H1 (cell line): ENCODE measurements at regions not wholly inside any gene's neighbourhood (a gene's known extent, or its start where the extent isn't known, plus 50 kb on each side); places are given as distances from the start of the nearest gene placed in this dataset.
"Not testable (repeated sequence)": the region's sequence is repeated elsewhere in the genome, so short reads cannot be mapped to it uniquely, and the experiment has no call there.

Source experiments
- CTCF ChIA-PET: fragments of 300-600 bp; sonication (Branson Sonifier 250); formaldehyde crosslinking; loops from one replicate; lab custom pipeline; 2021; ENCODE audit not compliant: partially characterized antibody; lab: Charles Lee
- POLR2A ChIA-PET: fragments of 300-600 bp; sonication (Branson Sonifier 250); formaldehyde crosslinking; loops from one replicate; lab custom pipeline; 2021; ENCODE audit warnings: inconsistent platforms; ENCODE audit not compliant: partially characterized antibody; lab: Charles Lee
- DNase-seq, 2 experiments: peaks; one replicate each; pipeline versions ENCODE4 v3.0.0 to v3.0.0-alpha.2; 2010 to 2022; ENCODE audit warnings: low spot score in 2 of 2, low read depth in 1 of 2, mixed read lengths in 1 of 2
- FAIRE-seq: peaks from 2 replicates; lab custom pipeline; 2011; peaks lifted over from hg19 to GRCh38; lab: Jason Lieb, UNC
- H2AFZ ChIP-seq: 2 replicates; pipeline ENCODE4 v1.8.1; 2012; ENCODE audit warnings: low read length, inconsistent platforms
- H2AK5ac ChIP-seq: 2 replicates; pipeline ENCODE4 v1.6.1; 2013; ENCODE audit warnings: low read depth, low read length
- H2BK120ac ChIP-seq: replicated peaks from 2 replicates; pipeline ENCODE3; 2013; ENCODE audit warnings: low read depth, low read length, inconsistent platforms
- H2BK12ac ChIP-seq: 2 replicates; pipeline ENCODE4 v1.6.1; 2013; ENCODE audit warnings: low read depth, low read length
- H2BK15ac ChIP-seq: 2 replicates; pipeline ENCODE4 v1.6.1; 2013; ENCODE audit warnings: low read length
- H2BK20ac ChIP-seq: 2 replicates; pipeline ENCODE4 v1.6.1; 2013; ENCODE audit warnings: low read length
- H2BK5ac ChIP-seq: 2 replicates; pipeline ENCODE4 v1.6.1; 2013; ENCODE audit warnings: low read depth, low read length
- H3K14ac ChIP-seq: 2 replicates; pipeline ENCODE4 v1.6.1; 2013; ENCODE audit warnings: inconsistent platforms; ENCODE audit not compliant: insufficient read length
- H3K18ac ChIP-seq: 2 replicates; pipeline ENCODE4 v1.6.1; 2013; ENCODE audit warnings: low read length; ENCODE audit errors: extremely low read depth
- H3K23ac ChIP-seq: 2 replicates; pipeline ENCODE4 v1.6.1; 2013; ENCODE audit warnings: inconsistent platforms; ENCODE audit not compliant: insufficient read length
- H3K23me2 ChIP-seq: 2 replicates; pipeline ENCODE4 v1.6.1; 2013; ENCODE audit warnings: low read depth, low read length
- H3K27ac ChIP-seq: 2 replicates; pipeline ENCODE4 v1.6.1; 2011; ENCODE audit warnings: low read depth, low read length, inconsistent platforms
- H3K27me3 ChIP-seq, 4 experiments: replicated peaks in 1 of 4; 1 replicate in 1 of 4; 2 replicates in 3 of 4; pipeline versions ENCODE4 v1.6.1 to v1.8.1; 2011 to 2013; ENCODE audit warnings: low read length in 3 of 4, mild to moderate bottlenecking in 3 of 4, inconsistent platforms in 2 of 4, mixed read lengths in 2 of 4, moderate library complexity in 1 of 4; ENCODE audit not compliant: control insufficient read depth in 3 of 4, insufficient read depth in 3 of 4; ENCODE audit errors: extremely low read depth in 1 of 4
- H3K36me3 ChIP-seq, 4 experiments: 2 replicates each; pipeline versions ENCODE4 v1.6.1 to v1.8.1; 2011 to 2013; ENCODE audit warnings: mild to moderate bottlenecking in 4 of 4, low read length in 3 of 4, moderate library complexity in 2 of 4, control low read depth in 1 of 4, inconsistent platforms in 1 of 4; ENCODE audit not compliant: insufficient read depth in 4 of 4, control insufficient read depth in 2 of 4
- H3K4ac ChIP-seq: replicated peaks from 2 replicates; pipeline ENCODE3; 2013; ENCODE audit warnings: low read length, low read depth, mixed read lengths, inconsistent platforms; ENCODE audit not compliant: insufficient read length
- H3K4me1 ChIP-seq, 4 experiments: replicated peaks in 1 of 4; 1 replicate in 1 of 4; 2 replicates in 3 of 4; pipeline versions ENCODE4 v1.6.1 to v1.8.1; 2011 to 2013; ENCODE audit warnings: low read length in 3 of 4, inconsistent platforms in 2 of 4, mixed read lengths in 1 of 4; ENCODE audit not compliant: insufficient read depth in 4 of 4, control insufficient read depth in 3 of 4
- H3K4me2 ChIP-seq, 2 experiments: 2 replicates each; pipeline versions ENCODE4 v1.6.1 to v1.8.1; 2011 to 2013; ENCODE audit warnings: low read depth in 2 of 2, low read length in 2 of 2, control low read depth in 1 of 2, inconsistent platforms in 1 of 2, mild to moderate bottlenecking in 1 of 2; ENCODE audit not compliant: insufficient read depth in 1 of 2
- H3K4me3 ChIP-seq, 4 experiments: fragments of 200-600, 300-600 bp in 1 of 4; sonication (generic), shearing (Covaris generic), sonication (Bioruptor Twin) in 1 of 4; 2 replicates each; pipeline versions ENCODE4 v1.5.1 to v1.8.1; 2011 to 2016; ENCODE audit warnings: low read length in 4 of 4, low read depth in 3 of 4, control low read depth in 2 of 4, inconsistent platforms in 2 of 4, mild to moderate bottlenecking in 2 of 4, mixed read lengths in 1 of 4, moderate library complexity in 1 of 4; ENCODE audit not compliant: insufficient read depth in 2 of 4; ENCODE audit errors: extremely low read depth in 1 of 4
- H3K56ac ChIP-seq: replicated peaks from 2 replicates; pipeline ENCODE3; 2013; ENCODE audit warnings: low read depth, mild to moderate bottlenecking, mixed read lengths, low read length, inconsistent platforms; ENCODE audit not compliant: insufficient read length
- H3K79me1 ChIP-seq: 2 replicates; pipeline ENCODE4 v1.6.1; 2013; ENCODE audit warnings: low read depth, low read length, control low read depth
- H3K79me2 ChIP-seq, 2 experiments: 2 replicates each; pipeline versions ENCODE4 v1.6.1 to v1.8.1; 2012 to 2013; ENCODE audit warnings: low read length in 2 of 2, mild to moderate bottlenecking in 2 of 2, inconsistent platforms in 1 of 2; ENCODE audit not compliant: insufficient read depth in 2 of 2, control insufficient read depth in 1 of 2
- H3K9ac ChIP-seq, 4 experiments: replicated peaks in 1 of 4; 1 replicate in 1 of 4; 2 replicates in 3 of 4; pipeline versions ENCODE4 v1.6.1 to v1.8.1; 2011 to 2013; ENCODE audit warnings: low read depth in 3 of 4, low read length in 3 of 4, control low read depth in 2 of 4, mild to moderate bottlenecking in 2 of 4, moderate library complexity in 2 of 4, inconsistent platforms in 1 of 4; ENCODE audit errors: extremely low read depth in 1 of 4
- H3K9me3 ChIP-seq, 2 experiments: 2 replicates each; pipeline versions ENCODE4 v1.6.1 to v1.8.1; 2012 to 2013; ENCODE audit warnings: mild to moderate bottlenecking in 2 of 2, moderate library complexity in 2 of 2, control low read depth in 1 of 2, inconsistent platforms in 1 of 2, low read depth in 1 of 2, low read length in 1 of 2, mixed read lengths in 1 of 2; ENCODE audit not compliant: insufficient read depth in 2 of 2
- H4K20me1 ChIP-seq, 2 experiments: replicated peaks in 1 of 2; 2 replicates each; pipeline versions ENCODE3 to v1.8.1; 2011 to 2013; ENCODE audit warnings: inconsistent platforms in 2 of 2, low read length in 2 of 2, mild to moderate bottlenecking in 1 of 2; ENCODE audit not compliant: insufficient read depth in 2 of 2, control insufficient read depth in 1 of 2
- H4K5ac ChIP-seq: 2 replicates; pipeline ENCODE4 v1.6.1; 2013; ENCODE audit warnings: low read length, low read depth, mixed read lengths, inconsistent platforms; ENCODE audit not compliant: insufficient read length
- H4K8ac ChIP-seq: 2 replicates; pipeline ENCODE4 v1.8.0; 2013; ENCODE audit warnings: mild to moderate bottlenecking, moderate library complexity, low read length, inconsistent platforms; ENCODE audit not compliant: insufficient read depth; ENCODE audit errors: extremely low read depth
- H4K91ac ChIP-seq: replicated peaks from 2 replicates; pipeline ENCODE3; 2013; ENCODE audit warnings: low read length, mixed read lengths, inconsistent platforms; ENCODE audit not compliant: insufficient read length
- WGBS, 2 experiments: shearing (Covaris generic) in 1 of 2; methylation state at CpG; one replicate each; pipeline versions ENCODE4 v1.1.6 to v1.1.7; 2013 to 2015; ENCODE audit warnings: low lambda C conversion rate in 2 of 2, mixed read lengths in 2 of 2, inconsistent platforms in 1 of 2, low coverage in 1 of 2, missing lambda C conversion rate in 1 of 2; ENCODE audit not compliant: insufficient replicate concordance in 2 of 2, insufficient coverage in 1 of 2, insufficient read length in 1 of 2; ENCODE audit errors: extremely low coverage in 1 of 2, missing lambda C conversion rate in 1 of 2; 5-methylcytosine and 5-hydroxymethylcytosine counted together

DNA sequence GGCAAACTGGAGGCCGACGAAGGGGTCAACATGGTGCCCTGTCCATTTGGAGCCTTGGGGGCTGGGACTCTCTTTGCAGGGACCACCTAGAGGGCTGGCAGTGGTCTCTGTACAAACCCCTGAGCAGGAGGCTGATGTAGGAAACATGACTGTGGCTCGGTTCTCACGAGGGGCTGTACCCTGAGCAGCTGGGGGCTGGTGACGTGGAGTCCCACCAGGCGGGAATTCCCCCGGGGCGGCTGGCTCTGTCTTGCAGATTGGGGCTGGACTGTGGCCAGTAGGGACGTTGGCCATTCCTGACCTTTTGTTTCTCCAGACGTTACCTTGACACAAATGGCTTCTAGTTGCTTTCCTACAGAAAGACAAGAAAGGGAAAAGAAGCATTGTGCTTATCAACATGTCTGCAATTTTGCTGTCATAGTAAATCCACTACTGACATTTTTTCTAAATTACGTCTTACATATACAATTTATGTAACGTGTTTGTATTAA is 115.6 kb upstream of the PRKX start:
- H2BK20ac ChIP-seq, H3K27ac ChIP-seq, H2BK15ac ChIP-seq, H3K4me3 ChIP-seq, H3K23me2 ChIP-seq, H2BK120ac ChIP-seq, H2AFZ ChIP-seq, H3K4me1 ChIP-seq, H2BK12ac ChIP-seq, H3K18ac ChIP-seq, H3K79me2 ChIP-seq, H3K56ac ChIP-seq, DNase-seq, CTCF ChIA-PET, H4K5ac ChIP-seq, H2AK5ac ChIP-seq, H3K4ac ChIP-seq, H3K79me1 ChIP-seq, H4K8ac ChIP-seq, H3K36me3 ChIP-seq, POLR2A ChIA-PET, H3K14ac ChIP-seq, H2BK5ac ChIP-seq, H3K9ac ChIP-seq, H3K23ac ChIP-seq, H4K91ac ChIP-seq, H3K27me3 ChIP-seq, H3K9me3 ChIP-seq, H3K4me2 ChIP-seq, H4K20me1 ChIP-seq, FAIRE-seq: not testable (repeated sequence)
- WGBS, 2 experiments: 80% methylated on average over 3 of the region's 12 CpGs; no CpG with 5 or more reads in 1 of the 2 experiments

DNA sequence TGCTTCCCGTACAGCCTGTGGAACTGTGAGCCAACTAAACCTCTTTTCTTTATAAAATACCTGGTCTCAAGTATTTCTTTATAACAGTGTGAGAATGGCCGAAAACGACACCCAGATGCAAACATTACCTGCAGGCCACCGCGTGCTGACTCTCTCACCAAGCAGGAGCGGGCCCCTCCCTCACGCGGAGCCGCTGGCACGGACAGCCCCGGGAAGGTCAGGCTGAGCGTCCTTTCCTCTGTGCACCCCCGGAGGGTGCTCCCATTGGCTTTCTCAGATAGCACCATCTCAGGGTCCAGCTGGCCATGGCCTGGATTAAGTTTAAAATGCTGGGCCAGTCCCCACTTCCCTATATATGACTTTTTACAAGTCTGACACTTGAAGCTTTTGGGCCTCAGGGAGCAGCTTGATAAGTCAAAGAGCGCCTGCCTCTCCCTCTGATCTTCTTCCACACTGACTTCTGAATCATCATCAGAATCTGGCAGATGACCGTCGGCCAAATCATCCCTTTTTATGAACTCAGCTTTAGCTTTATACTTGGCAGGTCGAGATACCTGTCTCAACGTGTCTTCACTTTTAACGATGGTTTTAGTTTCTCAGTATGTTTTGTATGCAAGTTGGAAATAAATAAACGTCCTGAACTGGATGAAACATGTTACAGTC is 115.1 kb upstream of the PRKX start:
- H2BK20ac ChIP-seq, H3K27me3 ChIP-seq, H3K9ac ChIP-seq, DNase-seq, FAIRE-seq, H3K9me3 ChIP-seq, H2BK12ac ChIP-seq, H3K23me2 ChIP-seq, H3K14ac ChIP-seq, H3K4me2 ChIP-seq, H4K8ac ChIP-seq, H3K23ac ChIP-seq, H3K79me1 ChIP-seq, POLR2A ChIA-PET, H3K4ac ChIP-seq, H3K18ac ChIP-seq, H3K4me3 ChIP-seq, H2BK15ac ChIP-seq, CTCF ChIA-PET, H4K5ac ChIP-seq, H2AK5ac ChIP-seq, H3K36me3 ChIP-seq, H3K79me2 ChIP-seq, H4K20me1 ChIP-seq, H3K4me1 ChIP-seq, H2BK5ac ChIP-seq, H2AFZ ChIP-seq, H3K27ac ChIP-seq, H2BK120ac ChIP-seq, H4K91ac ChIP-seq, H3K56ac ChIP-seq: not testable (repeated sequence)
- 88% methylated on average over 8 of the region's 20 CpGs; no CpG with 5 or more reads in 1 of the 2 experiments for WGBS, 2 experiments
